Prostate gland (tissue), 2 donors: ENCODE measurements at regions not wholly inside any gene's neighbourhood (a gene's known extent, or its start where the extent isn't known, plus 50 kb on each side); places are given as distances from the start of the nearest gene placed in this dataset.

Experiments used
- DNase-seq: peaks from one replicate; pipeline ENCODE4 v3.0.0-alpha.2; 2019; ENCODE audit warnings: low spot score
- H3K27ac ChIP-seq, 2 donors: fragments of 200-600 bp; sonication (generic); 2 replicates each; pipeline ENCODE4 v1.5.1; 2017 to 2019
- H3K27me3 ChIP-seq: fragments of 200-600 bp; sonication (generic); replicated peaks from 2 replicates; pipeline ENCODE4 v1.5.1; 2019; ENCODE audit not compliant: insufficient read depth
- H3K36me3 ChIP-seq, 2 donors: fragments of 200-600 bp; sonication (generic); 1 replicate in 1 of 2; 2 replicates in 1 of 2; pipeline versions ENCODE4 v1.5.1 to v1.8.1; 2017 to 2019
- H3K4me1 ChIP-seq: fragments of 200-600 bp; sonication (generic); replicated peaks from 2 replicates; pipeline ENCODE4 v1.5.1; 2019
- H3K4me3 ChIP-seq, 2 donors: fragments of 200-600 bp; sonication (generic); 2 replicates each; pipeline ENCODE4 v1.5.1; 2017 to 2019
- H3K9me3 ChIP-seq: fragments of 200-600 bp; sonication (generic); 2 replicates; pipeline ENCODE4 v1.5.1; 2017
- CTCF ChIP-seq, 4 experiments: fragments of 200-600 bp in 2 of 4; fragments of 450-650 bp in 2 of 4; sonication (generic) in 2 of 4; IDR thresholded peaks; 1 replicate in 3 of 4; 2 replicates in 1 of 4; pipeline ENCODE4 v1.5.1; 2016 to 2019; ENCODE audit warnings: antibody characterized with exemption in 4 of 4, mild to moderate bottlenecking in 2 of 4, moderate library complexity in 2 of 4
- POLR2A ChIP-seq: fragments of 450-650 bp; IDR thresholded peaks from one replicate; pipeline ENCODE4 v1.6.1; 2016; ENCODE audit warnings: antibody characterized with exemption, mild to moderate bottlenecking
- POLR2AphosphoS5 ChIP-seq: sonication (generic); formaldehyde crosslinking; IDR thresholded peaks from one replicate; pipeline ENCODE4 v1.6.1; 2017; ENCODE audit warnings: antibody characterized with exemption
- WGBS: methylation state at CpG from one replicate; pipeline ENCODE4 v1.1.5; 2018; 5-methylcytosine and 5-hydroxymethylcytosine counted together
- intact Hi-C: fragments of 100-400 bp; cut with DNase I; formaldehyde crosslinking; loops from one replicate; pipeline ENCODE4 v1.14.2; 2022

- no peak for DNase-seq
- intact Hi-C loops, result no loop called here
These were observed 209.0 kb downstream of the RAB38 start for GRCh38 chr11:87966216-87966615.

GRCh38 chr11:87961606-87962005, 213.6 kb downstream of the RAB38 start:
- H3K27me3 ChIP-seq, result no peaks in the 10 kb centered on the region
- 88% methylated on average over 1 of the region's 1 CpG for WGBS
- H3K36me3 ChIP-seq, result no peaks in the 10 kb centered on the region
- DNase-seq, result no peak
- no peak overlapping the region for H3K27ac ChIP-seq
- H3K4me3 ChIP-seq, result no peak overlapping the region
- intact Hi-C loops, result no loop called here
- TF ChIP-seq CTCF (IDR thresholded peaks at IDR 0.05) (no peak), POLR2AphosphoS5 (no peak), POLR2A (no peak)
- no peaks in the 10 kb centered on the region for H3K9me3 ChIP-seq
- H3K4me1 ChIP-seq, result no peaks in the 10 kb centered on the region

More at GRCh38 chr11:87966216-87966615, 209.0 kb downstream of the RAB38 start:
- no peaks in the 10 kb centered on the region for H3K36me3 ChIP-seq
- H3K4me1 ChIP-seq, result no peaks in the 10 kb centered on the region
- H3K9me3 ChIP-seq, result no peaks in the 10 kb centered on the region
- no peaks in the 10 kb centered on the region for H3K27me3 ChIP-seq
- no peak overlapping the region for H3K27ac ChIP-seq
- H3K4me3 ChIP-seq, result no peak overlapping the region
- no peak for TF ChIP-seq CTCF (IDR thresholded peaks at IDR 0.05)
- no peak for TF ChIP-seq POLR2AphosphoS5
- TF ChIP-seq POLR2A, result no peak

GRCh38 chr11:87957961-87958360, 217.3 kb downstream of the RAB38 start:
- Histone ChIP-seq H3K27me3 (no peaks in the 10 kb centered on the region), H3K27ac (no peak overlapping the region), H3K4me3 (no peak overlapping the region), H3K4me1 (no peaks in the 10 kb centered on the region), H3K36me3 (no peaks in the 10 kb centered on the region), H3K9me3 (no peaks in the 10 kb centered on the region)
- TF ChIP-seq CTCF (IDR thresholded peaks at IDR 0.05), result no peak
- TF ChIP-seq POLR2AphosphoS5, result no peak
- TF ChIP-seq POLR2A, result no peak
- 95% methylated on average over 4 of the region's 4 CpGs for WGBS
- no peak for DNase-seq
- intact Hi-C loops, result no loop called here

DNA sequence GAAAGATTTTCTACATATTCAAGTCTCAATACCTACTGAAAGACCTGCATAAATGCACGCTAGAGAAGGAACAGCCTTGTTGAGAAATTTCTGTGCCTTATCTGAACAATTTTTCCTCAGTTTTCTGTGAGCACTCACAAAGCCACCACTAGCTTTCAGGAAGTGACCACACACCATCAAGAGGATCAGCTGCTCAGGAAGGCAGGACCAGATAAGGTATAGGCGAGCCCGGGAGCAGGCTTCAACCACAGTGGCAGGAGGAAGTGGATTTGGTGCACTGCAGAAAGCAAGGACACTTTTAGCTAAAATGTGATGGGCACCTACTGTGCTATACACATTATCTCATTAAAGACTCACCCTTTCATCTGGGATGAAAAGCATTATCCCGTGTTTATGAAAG, 220.8 kb downstream of the RAB38 start:
- TF ChIP-seq POLR2AphosphoS5 (no peak), CTCF (IDR thresholded peaks at IDR 0.05) (no peak), POLR2A (no peak)
- Histone ChIP-seq H3K27ac (no peak overlapping the region), H3K36me3 (no peaks in the 10 kb centered on the region), H3K27me3 (no peaks in the 10 kb centered on the region), H3K9me3 (no peaks in the 10 kb centered on the region), H3K4me3 (no peak overlapping the region), H3K4me1 (no peaks in the 10 kb centered on the region)
- intact Hi-C loops, result no loop called here
- 78% methylated on average over 4 of the region's 4 CpGs for WGBS
- DNase-seq, result no peak

- intact Hi-C loops, result no loop called here
- no peak overlapping the region for H3K27ac ChIP-seq
- DNase-seq, result no peak
- H3K9me3 ChIP-seq, result no peaks in the 10 kb centered on the region
- no peaks in the 10 kb centered on the region for H3K36me3 ChIP-seq
- H3K4me3 ChIP-seq, result no peak overlapping the region
- TF ChIP-seq POLR2AphosphoS5, result no peak
- TF ChIP-seq CTCF (IDR thresholded peaks at IDR 0.05), result no peak
- TF ChIP-seq POLR2A, result no peak
- H3K4me1 ChIP-seq, result no peaks in the 10 kb centered on the region
- 56% methylated on average over 4 of the region's 4 CpGs for whole genome bisulfite sequencing
- H3K27me3 ChIP-seq, result no peaks in the 10 kb centered on the region
These were observed 232.5 kb downstream of the RAB38 start for GRCh38 chr11:87942786-87943185.
